ENCODE measurements at regions not wholly inside any gene's neighbourhood (a gene's known extent, or its start where the extent isn't known, plus 50 kb on each side); places are given as distances from the start of the nearest gene placed in this dataset.

DNA sequence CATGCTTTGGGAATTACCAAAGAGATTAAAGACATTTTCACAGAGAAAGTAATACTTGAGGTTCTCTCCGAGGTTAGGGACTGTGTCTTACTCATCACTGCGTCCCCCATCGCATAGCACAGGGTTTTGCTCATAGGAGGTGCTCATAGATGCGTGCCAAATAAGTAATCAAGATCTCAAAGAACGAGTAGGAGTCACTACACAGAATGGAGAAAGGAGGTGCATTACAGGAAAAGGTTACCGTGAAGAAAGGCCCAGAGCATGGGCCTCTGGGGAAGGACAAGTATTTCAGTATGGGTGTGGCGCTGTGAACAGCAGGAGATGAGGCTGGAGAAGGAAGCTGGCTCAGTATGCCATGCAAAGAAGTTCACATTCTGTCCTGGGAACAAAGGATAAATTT, 182.4 kb downstream of the ACTL7B start:
- TF ChIP-seq YY1 (IDR thresholded peaks at IDR 0.05; ENCODE audit: insufficient read depth, insufficient read length) (no peak), ZNF274 (IDR thresholded peaks at IDR 0.05; ENCODE audit: low read depth, low read length) (no peak), SUZ12 (IDR thresholded peaks at IDR 0.05; ENCODE audit: extremely low read depth, insufficient read depth, insufficient read length) (no peak)

Data from NT2/D1 (cell line).